ENCODE measurements at regions not wholly inside any gene's neighbourhood (a gene's known extent, or its start where the extent isn't known, plus 50 kb on each side); places are given as distances from the start of the nearest gene placed in this dataset.

DNA sequence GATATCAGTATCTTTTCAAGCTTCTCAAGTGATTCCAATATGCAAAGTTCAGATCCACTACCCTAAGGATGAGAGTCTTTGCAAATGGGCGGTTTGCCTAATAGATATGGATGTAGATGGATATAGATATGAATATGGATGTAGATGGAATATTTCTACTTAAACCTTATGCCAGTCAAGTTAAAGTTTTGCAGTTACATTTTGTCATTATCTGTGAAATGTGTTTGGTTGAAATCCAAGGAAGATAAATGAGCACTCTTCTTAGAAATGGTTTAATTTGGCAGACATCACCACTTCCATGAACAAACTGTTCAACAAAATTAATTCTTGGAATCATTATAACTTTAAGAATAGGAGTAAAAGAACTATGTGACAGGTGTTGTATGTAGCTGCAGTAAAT is 1066.6 kb downstream of the PCDH18 start:
- H3K36me3 Mint-ChIP-seq (ENCODE audit: insufficient read depth in 2 of 2): no peaks in the 10 kb centered on the region
- no peak overlapping the region for H3K27ac Mint-ChIP-seq
- H3K4me1 Mint-ChIP-seq (ENCODE audit: low read depth): no peaks in the 10 kb centered on the region
- no peak for ATAC-seq (replicated peaks in 1 of 2)
- H3K27me3 Mint-ChIP-seq (ENCODE audit: low read depth): no peaks in the 10 kb centered on the region
- H3K9me3 Mint-ChIP-seq: peaks cover 6 to 8% of the 10 kb centered on the region in 2 donors
- DNase-seq: no peak
- H3K4me3 Mint-ChIP-seq: no peak overlapping the region

DNA sequence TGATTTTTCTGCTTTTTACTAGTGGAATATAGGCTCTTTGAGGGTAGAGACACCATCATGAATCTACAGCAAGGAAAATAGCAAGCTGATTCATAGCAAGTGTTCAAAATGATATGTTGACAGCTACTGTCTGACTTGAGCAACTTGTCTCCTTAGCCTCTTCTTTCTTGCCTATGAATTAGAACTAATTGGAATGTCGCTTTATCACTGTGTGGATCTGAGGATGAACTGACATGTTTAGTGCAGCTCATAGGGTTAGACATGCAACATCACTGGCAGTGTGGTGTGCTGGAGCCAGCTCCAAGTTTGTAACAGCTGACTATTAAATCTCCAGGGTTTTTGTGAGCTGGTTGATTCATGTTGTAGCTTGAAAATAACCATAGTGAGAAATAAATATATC is 1068.4 kb downstream of the PCDH18 start:
- no peaks in the 10 kb centered on the region for H3K36me3 Mint-ChIP-seq (ENCODE audit: insufficient read depth in 2 of 2)
- ATAC-seq (replicated peaks in 1 of 2) (no peak), DNase-seq (no peak)
- H3K9me3 Mint-ChIP-seq: peaks cover 4 to 5% of the 10 kb centered on the region in 2 donors
- H3K27ac Mint-ChIP-seq: no peak overlapping the region
- H3K27me3 Mint-ChIP-seq (ENCODE audit: low read depth): no peaks in the 10 kb centered on the region
- H3K4me1 Mint-ChIP-seq (ENCODE audit: low read depth): no peaks in the 10 kb centered on the region
- no peak overlapping the region for H3K4me3 Mint-ChIP-seq

DNA sequence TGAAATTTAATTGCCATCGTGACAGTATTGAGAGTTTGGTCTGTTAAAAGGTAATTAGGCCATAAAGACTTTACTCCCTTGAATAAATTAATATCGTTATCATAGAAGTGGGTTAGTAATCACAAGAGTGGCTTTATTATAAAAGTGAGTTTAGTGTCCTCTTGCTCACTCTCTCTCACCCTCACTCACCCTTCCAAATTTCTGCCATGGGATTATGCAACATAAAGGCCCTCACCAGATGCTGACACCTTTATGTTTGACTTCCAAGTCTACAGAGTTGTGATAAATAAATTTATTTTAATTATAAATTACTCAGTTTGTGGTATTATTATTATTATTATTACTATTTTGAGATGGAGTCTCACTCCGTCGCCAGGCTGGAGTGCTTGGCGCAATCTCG is 1070.8 kb downstream of the PCDH18 start:
- H3K4me1 Mint-ChIP-seq (ENCODE audit: low read depth): no peaks in the 10 kb centered on the region

DNA sequence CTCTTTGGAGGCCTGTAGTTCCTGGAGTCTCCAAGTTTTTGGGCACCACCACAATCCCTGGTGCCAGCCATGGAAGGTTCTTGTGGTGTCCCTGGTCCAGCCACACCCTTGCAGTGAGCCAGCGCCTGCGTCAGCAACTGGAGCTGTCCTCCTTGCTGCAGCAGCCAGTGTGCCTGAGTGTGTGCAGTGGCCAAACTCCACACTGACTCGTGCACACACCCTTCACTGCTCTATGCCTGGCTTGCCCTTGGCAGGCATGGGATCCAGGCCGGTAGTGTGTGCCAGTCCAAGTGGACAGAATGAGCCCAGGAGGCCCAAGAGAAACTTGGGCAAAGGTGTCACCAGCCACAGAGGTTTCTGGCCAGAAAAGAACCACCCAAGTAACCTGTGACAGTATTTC is 1074.0 kb downstream of the PCDH18 start:
- Mint-ChIP-seq H3K4me1 (ENCODE audit: low read depth) (no peaks in the 10 kb centered on the region), H3K4me3 (no peak overlapping the region), H3K9me3 (peaks cover 4 to 9% of the 10 kb centered on the region in 2 donors), H3K27ac (no peak overlapping the region), H3K36me3 (ENCODE audit: insufficient read depth in 2 of 2) (no peaks in the 10 kb centered on the region), H3K27me3 (ENCODE audit: low read depth) (no peaks in the 10 kb centered on the region)
- ATAC-seq (replicated peaks in 1 of 2) (no peak), DNase-seq (no peak)

More for the DNA sequence above, 1070.8 kb downstream of the PCDH18 start:
- peaks cover 2 to 5% of the 10 kb centered on the region in 2 donors for H3K9me3 Mint-ChIP-seq
- H3K27me3 Mint-ChIP-seq (ENCODE audit: low read depth): no peaks in the 10 kb centered on the region
- no peak overlapping the region for H3K27ac Mint-ChIP-seq
- ATAC-seq (replicated peaks in 1 of 2): no peak
- no peak overlapping the region for H3K4me3 Mint-ChIP-seq
- no peaks in the 10 kb centered on the region for H3K36me3 Mint-ChIP-seq (ENCODE audit: insufficient read depth in 2 of 2)
- no peak for DNase-seq

DNA sequence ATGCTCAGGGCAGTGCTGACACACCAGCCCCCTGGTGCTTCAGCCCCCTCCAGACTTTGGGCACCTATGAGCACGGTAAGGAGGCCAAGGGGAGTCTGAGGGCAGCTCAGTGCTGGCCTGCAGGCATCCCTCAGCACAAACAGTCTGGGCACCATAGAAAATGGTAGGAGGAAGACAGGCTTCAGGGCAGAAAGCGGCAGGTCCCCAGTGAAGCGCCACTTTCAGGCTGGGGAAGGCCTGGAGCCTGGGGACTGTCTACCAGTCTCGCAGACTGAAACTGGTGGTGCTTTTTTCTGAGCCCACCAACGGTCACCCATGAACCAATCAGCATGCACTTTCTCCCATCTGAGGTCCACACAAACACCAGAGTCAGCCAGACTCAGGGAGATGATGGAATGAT is 1074.7 kb downstream of the PCDH18 start:
- DNase-seq (no peak), ATAC-seq (replicated peaks in 1 of 2) (no peak)
- peaks cover 4 to 10% of the 10 kb centered on the region in 2 donors for H3K9me3 Mint-ChIP-seq
- H3K36me3 Mint-ChIP-seq (ENCODE audit: insufficient read depth in 2 of 2): no peaks in the 10 kb centered on the region
- H3K27me3 Mint-ChIP-seq (ENCODE audit: low read depth): no peaks in the 10 kb centered on the region
- H3K4me3 Mint-ChIP-seq: no peak overlapping the region
- no peak overlapping the region for H3K27ac Mint-ChIP-seq
- no peaks in the 10 kb centered on the region for H3K4me1 Mint-ChIP-seq (ENCODE audit: low read depth)

DNA sequence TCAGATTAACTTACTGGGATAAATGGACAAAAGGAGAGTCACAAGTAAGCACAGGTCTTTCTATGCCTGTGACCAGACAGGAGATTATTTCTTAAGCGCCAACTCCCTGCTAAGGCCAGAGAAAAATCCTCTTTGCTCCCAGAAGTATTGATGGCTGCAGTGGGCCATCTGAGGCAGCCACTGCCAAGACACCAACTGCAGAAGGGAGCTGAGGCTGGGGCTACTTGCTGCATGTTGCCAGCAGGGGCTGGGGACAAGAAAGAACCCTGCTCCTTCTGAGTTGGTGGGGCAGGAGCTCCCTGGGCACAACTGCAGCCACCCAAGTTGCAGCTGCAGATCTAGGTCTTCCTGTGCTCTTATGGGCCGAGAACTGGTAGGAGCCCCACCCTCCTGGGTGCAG is 1075.3 kb downstream of the PCDH18 start:
- peaks cover 4 to 8% of the 10 kb centered on the region in 2 donors for H3K9me3 Mint-ChIP-seq
- no peaks in the 10 kb centered on the region for H3K27me3 Mint-ChIP-seq (ENCODE audit: low read depth)
- no peak overlapping the region for H3K27ac Mint-ChIP-seq
- DNase-seq (no peak), ATAC-seq (replicated peaks in 1 of 2) (no peak)
- H3K4me3 Mint-ChIP-seq: no peak overlapping the region
- H3K4me1 Mint-ChIP-seq (ENCODE audit: low read depth): no peaks in the 10 kb centered on the region
- H3K36me3 Mint-ChIP-seq (ENCODE audit: insufficient read depth in 2 of 2): no peaks in the 10 kb centered on the region

DNA sequence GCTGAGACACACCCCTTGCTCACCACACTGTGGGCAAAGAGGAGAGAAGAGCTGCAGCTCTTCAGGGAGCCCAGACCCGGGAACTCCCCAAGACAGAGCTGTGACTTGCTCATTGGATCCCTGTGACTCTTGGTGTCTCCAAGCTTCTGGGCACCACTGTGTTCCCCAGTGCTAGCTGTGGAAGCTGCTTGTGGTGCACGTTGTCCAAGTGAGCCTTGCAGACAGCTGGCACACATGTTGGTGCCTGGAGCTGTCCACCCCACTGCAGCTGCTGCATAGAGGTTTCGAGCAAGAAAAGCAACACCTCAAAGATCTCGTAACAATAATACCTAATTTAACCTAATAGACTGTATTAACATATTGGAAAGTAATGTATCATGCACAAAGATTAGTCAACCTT is 1089.3 kb downstream of the PCDH18 start:
- ATAC-seq (replicated peaks in 1 of 2) (no peak), DNase-seq (no peak)
- H3K4me1 Mint-ChIP-seq (ENCODE audit: low read depth): no peaks in the 10 kb centered on the region
- peaks cover 2 to 3% of the 10 kb centered on the region in 2 donors for H3K9me3 Mint-ChIP-seq
- H3K27me3 Mint-ChIP-seq (ENCODE audit: low read depth): no peaks in the 10 kb centered on the region
- H3K36me3 Mint-ChIP-seq (ENCODE audit: insufficient read depth in 2 of 2): no peaks in the 10 kb centered on the region
- no peak overlapping the region for H3K4me3 Mint-ChIP-seq
- H3K27ac Mint-ChIP-seq: no peak overlapping the region

DNA sequence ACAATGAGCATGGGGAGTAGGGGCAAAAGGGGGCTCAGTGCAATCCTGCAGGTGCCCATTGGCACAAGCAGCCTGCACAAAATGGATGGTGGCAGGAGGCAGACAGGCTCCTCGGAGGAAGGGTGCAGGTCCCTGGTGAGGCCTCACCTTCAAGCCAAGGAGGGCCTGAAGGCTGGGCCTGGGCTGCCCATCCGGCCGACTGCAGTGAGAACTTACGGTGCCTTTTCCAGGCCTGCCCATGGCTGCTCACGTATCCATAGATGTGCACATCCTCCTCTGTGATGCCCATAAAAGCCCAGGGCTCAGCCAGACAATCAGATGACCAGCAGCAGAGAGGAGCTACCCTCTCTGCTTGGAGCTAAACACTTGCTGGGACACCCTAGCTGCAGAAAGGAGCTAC is 1089.8 kb downstream of the PCDH18 start:
- H3K9me3 Mint-ChIP-seq: peaks cover 2 to 3% of the 10 kb centered on the region in 2 donors
- H3K27ac Mint-ChIP-seq: no peak overlapping the region
- no peaks in the 10 kb centered on the region for H3K36me3 Mint-ChIP-seq (ENCODE audit: insufficient read depth in 2 of 2)
- no peak overlapping the region for H3K4me3 Mint-ChIP-seq
- DNase-seq (no peak), ATAC-seq (replicated peaks in 1 of 2) (no peak)
- H3K4me1 Mint-ChIP-seq (ENCODE audit: low read depth): no peaks in the 10 kb centered on the region
- no peaks in the 10 kb centered on the region for H3K27me3 Mint-ChIP-seq (ENCODE audit: low read depth)

DNA sequence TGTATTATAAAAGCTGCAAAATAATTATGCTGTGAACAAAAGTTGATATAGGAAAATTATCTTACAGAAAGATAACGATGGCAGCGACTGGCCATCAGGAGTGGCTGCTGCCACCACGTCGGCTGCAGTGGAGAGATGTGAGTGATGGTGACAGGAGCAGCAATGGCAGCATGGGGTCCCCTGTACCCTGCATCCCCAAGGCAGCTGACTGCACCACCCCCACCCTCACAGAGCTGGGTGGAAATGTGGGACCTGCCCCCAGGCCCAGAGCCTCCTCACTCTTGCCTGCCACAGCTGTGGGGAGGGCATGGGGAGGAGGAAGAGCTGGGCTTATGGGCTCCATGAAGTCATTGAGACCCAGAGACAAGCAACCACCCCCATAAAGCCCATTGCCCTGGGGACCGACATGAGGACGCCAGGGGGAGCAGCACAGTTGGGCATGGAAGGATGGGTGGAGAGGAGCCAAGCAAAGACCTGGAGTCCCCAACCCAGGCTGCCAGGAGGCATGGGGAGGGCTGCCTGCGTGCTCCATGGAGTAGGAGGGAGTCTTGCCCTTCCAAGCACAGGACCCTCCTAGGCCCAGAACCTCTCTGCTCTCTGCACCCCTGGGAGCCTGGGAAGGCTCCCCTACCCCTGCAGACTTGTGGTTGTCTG is 1090.5 kb downstream of the PCDH18 start:
- Mint-ChIP-seq H3K4me3 (no peak overlapping the region), H3K27me3 (ENCODE audit: low read depth) (no peaks in the 10 kb centered on the region), H3K4me1 (ENCODE audit: low read depth) (no peaks in the 10 kb centered on the region), H3K36me3 (ENCODE audit: insufficient read depth in 2 of 2) (no peaks in the 10 kb centered on the region), H3K9me3 (peaks cover 2 to 3% of the 10 kb centered on the region in 2 donors), H3K27ac (no peak overlapping the region)
- ATAC-seq (replicated peaks in 1 of 2): no peak
- DNase-seq: no peak

DNA sequence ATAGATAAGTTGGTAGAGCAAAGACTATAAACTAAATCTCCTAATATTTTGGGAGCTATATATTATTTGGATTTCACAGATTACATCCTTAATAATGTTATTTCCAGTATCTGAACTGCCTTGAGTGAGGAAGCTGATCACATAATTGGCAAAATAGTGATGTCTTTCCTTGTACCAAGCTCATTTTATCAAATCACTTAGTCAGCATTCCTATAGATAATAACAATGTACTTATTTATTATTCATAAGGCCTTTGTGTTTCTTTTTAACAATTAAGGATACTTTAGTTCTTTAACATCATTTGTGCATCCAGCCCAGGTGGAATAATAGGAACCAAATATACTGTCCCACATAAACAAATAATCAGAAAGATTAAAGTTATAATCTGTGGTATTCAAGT is 1093.6 kb downstream of the PCDH18 start:
- Mint-ChIP-seq H3K27me3 (ENCODE audit: low read depth) (no peaks in the 10 kb centered on the region), H3K9me3 (peaks cover 2 to 3% of the 10 kb centered on the region in 2 donors), H3K36me3 (ENCODE audit: insufficient read depth in 2 of 2) (no peaks in the 10 kb centered on the region), H3K4me1 (ENCODE audit: low read depth) (no peaks in the 10 kb centered on the region), H3K27ac (no peak overlapping the region), H3K4me3 (no peak overlapping the region)
- no peak for DNase-seq
- no peak for ATAC-seq (replicated peaks in 1 of 2)

DNA sequence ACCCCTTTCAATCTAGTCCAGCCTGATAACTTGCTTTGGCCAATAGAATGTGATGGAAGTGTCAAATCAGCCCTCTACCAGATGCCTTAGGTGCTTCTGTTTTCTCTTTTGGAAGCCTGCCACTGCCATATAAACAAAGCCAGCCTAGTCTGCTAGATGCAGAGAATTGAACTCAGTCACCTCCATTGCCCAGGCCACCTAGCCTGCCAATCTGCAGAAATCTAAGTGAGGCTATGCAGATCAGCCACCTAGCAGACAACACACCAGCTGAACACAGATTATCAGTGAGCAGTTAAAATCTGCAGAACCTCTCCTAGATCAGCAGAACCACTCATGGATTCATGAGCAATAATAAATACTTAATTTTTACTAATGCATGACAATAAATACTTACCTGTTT is 1108.2 kb downstream of the PCDH18 start:
- H3K27me3 Mint-ChIP-seq (ENCODE audit: low read depth): no peaks in the 10 kb centered on the region
- no peak overlapping the region for H3K4me3 Mint-ChIP-seq
- no peak for DNase-seq
- H3K4me1 Mint-ChIP-seq (ENCODE audit: low read depth): no peaks in the 10 kb centered on the region
- H3K27ac Mint-ChIP-seq: no peak overlapping the region
- H3K36me3 Mint-ChIP-seq (ENCODE audit: insufficient read depth in 2 of 2): no peaks in the 10 kb centered on the region
- H3K9me3 Mint-ChIP-seq: peaks cover 4 to 10% of the 10 kb centered on the region in 2 donors
- no peak for ATAC-seq (replicated peaks in 1 of 2)

DNA sequence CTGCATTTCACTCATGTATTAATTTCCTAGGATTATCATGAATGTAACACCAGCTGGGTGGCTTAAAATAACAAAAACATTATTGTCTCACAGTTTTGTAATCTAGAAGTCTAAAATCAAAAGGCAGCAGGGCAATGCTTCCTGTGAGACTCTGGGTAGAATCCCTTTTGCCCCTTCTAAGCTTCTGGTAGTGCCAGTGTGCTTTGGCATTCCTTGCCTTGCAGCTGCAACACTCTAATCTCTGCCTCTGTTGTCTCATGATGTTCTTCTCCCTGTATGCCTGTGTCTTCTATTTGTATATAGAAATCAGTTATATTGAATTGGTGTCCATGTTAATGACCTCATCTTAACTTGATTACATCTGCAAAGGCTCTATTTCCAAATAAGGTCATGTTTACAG is 1117.3 kb downstream of the PCDH18 start:
- H3K9me3 Mint-ChIP-seq: peaks cover 0 to 3% of the 10 kb centered on the region in 2 donors
- H3K4me3 Mint-ChIP-seq: no peak overlapping the region
- no peaks in the 10 kb centered on the region for H3K27me3 Mint-ChIP-seq (ENCODE audit: low read depth)

DNA sequence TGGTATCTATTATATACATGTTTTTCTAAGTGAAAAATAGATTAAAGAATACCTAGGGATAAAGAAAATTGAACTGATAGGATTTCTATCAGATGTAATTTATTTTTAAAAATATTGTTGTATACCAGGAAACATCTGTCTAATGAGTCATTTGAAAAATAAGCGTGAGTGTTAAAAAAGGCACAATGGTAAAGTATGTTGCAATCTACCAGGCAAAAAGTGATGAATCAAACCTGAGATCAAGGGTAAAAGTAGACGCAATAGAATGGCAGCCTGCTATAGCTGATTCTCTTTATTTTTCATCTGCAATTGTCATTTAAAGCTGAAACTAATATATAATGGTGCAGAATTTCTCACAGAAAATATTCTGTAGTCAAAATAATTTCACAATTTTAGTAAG is 1119.6 kb downstream of the PCDH18 start:
- Mint-ChIP-seq H3K36me3 (ENCODE audit: insufficient read depth in 2 of 2) (no peaks in the 10 kb centered on the region), H3K27me3 (ENCODE audit: low read depth) (no peaks in the 10 kb centered on the region), H3K27ac (no peak overlapping the region), H3K4me1 (ENCODE audit: low read depth) (no peaks in the 10 kb centered on the region), H3K4me3 (no peak overlapping the region), H3K9me3 (peaks cover 0 to 3% of the 10 kb centered on the region in 2 donors)
- DNase-seq: no peak
- no peak for ATAC-seq (replicated peaks in 1 of 2)

More for the DNA sequence above, 1117.3 kb downstream of the PCDH18 start:
- Mint-ChIP-seq H3K4me1 (ENCODE audit: low read depth) (no peaks in the 10 kb centered on the region), H3K36me3 (ENCODE audit: insufficient read depth in 2 of 2) (no peaks in the 10 kb centered on the region), H3K27ac (no peak overlapping the region)
- no peak for DNase-seq
- no peak for ATAC-seq (replicated peaks in 1 of 2)

DNA sequence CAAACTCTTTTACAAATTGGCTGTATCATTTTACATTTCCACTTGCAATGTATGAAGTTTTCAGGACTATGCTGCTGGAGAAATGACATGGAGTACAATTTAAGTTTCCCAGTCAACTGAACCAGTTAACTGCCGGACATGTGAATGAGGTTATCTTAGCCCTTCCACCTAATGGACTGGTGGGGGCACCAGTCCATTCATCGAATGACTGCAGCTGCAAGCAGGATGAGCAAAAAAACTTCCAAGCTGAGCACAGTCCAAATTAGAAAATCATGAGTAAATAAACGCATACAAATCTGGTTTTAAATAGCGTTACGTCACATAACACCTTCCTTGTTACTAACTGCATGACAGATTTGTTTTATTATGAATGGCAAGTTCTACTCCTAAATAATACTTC is 1131.5 kb downstream of the PCDH18 start:
- Mint-ChIP-seq H3K36me3 (ENCODE audit: insufficient read depth in 2 of 2) (no peaks in the 10 kb centered on the region), H3K27me3 (ENCODE audit: low read depth) (no peaks in the 10 kb centered on the region), H3K27ac (no peak overlapping the region), H3K9me3 (peaks cover 0 to 1% of the 10 kb centered on the region in 2 donors), H3K4me3 (no peak overlapping the region), H3K4me1 (ENCODE audit: low read depth) (no peaks in the 10 kb centered on the region)
- DNase-seq (no peak), ATAC-seq (replicated peaks in 1 of 2) (no peak)
